ENCODE measurements at regions not wholly inside any gene's neighbourhood (a gene's known extent, or its start where the extent isn't known, plus 50 kb on each side); places are given as distances from the start of the nearest gene placed in this dataset.

DNA sequence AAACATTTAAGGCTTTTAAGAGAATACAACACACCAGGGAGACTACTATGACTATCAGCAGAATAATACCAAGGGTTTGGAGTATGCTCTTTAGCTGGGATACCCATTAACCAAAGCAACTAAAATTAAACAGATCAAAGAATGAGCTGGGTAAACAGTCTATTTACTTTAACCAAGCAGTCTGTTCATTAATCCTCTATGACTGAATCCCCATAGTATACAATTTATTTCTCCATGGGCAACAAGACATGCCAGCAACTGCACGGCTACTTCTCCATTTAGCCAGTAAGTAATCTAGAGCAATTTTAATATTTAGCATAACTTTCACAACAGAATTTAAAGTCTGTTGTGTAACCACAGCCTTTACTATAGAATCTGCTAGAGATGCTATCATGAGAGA is 77.6 kb downstream of the CDO1 start (continued):
- TF ChIP-seq ZNF136 (CRISPR knock-in tag; IDR thresholded peaks at IDR 0.05; ENCODE audit: low read depth) = no peak
- TF ChIP-seq HNRNPL (IDR thresholded peaks at IDR 0.05; ENCODE audit: low read depth, low read length) = no peak
- no peak for TF ChIP-seq KMT2B (CRISPR knock-in tag; IDR thresholded peaks at IDR 0.05)
- TF ChIP-seq SAP130 (CRISPR knock-in tag; IDR thresholded peaks at IDR 0.05; ENCODE audit: low read depth) = 0 out of 2 replicates have a peak, but pooled peaks have one; percentile 26
- TF ChIP-seq ZNF776 (CRISPR knock-in tag; IDR thresholded peaks at IDR 0.05) = no peak
- peak; percentile 39; the same call in 1 of the 2 replicates for TF ChIP-seq SOX5 (CRISPR knock-in tag; IDR thresholded peaks at IDR 0.05; ENCODE audit: borderline replicate concordance)
- no peak for TF ChIP-seq GATA4 (IDR thresholded peaks at IDR 0.05; ENCODE audit: borderline replicate concordance, low read depth)
- TF ChIP-seq ZNF431 (CRISPR knock-in tag; IDR thresholded peaks at IDR 0.05; ENCODE audit: borderline replicate concordance, low read depth) = no peak
- no peak for TF ChIP-seq ZFP36 (IDR thresholded peaks at IDR 0.05; ENCODE audit: borderline replicate concordance, low read depth, low read length, partially characterized antibody)
- no peak for TF ChIP-seq HMG20B (CRISPR knock-in tag; conservative IDR thresholded peaks at IDR 0.05)
- no peak for TF ChIP-seq ETV6 (CRISPR knock-in tag; conservative IDR thresholded peaks at IDR 0.05)
- no peak for TF ChIP-seq ESRRA (CRISPR knock-in tag; IDR thresholded peaks at IDR 0.05; ENCODE audit: low read depth)
- no peak for TF ChIP-seq TBP (CRISPR knock-in tag; IDR thresholded peaks at IDR 0.05)
- no peak for TF ChIP-seq MYC (CRISPR knock-in tag; IDR thresholded peaks at IDR 0.05; ENCODE audit: borderline replicate concordance)
- no peak for TF ChIP-seq FIP1L1 (IDR thresholded peaks at IDR 0.05; ENCODE audit: borderline replicate concordance, insufficient read depth, low read depth, low read length)
- no peak for TF ChIP-seq ZSCAN31 (CRISPR knock-in tag; IDR thresholded peaks at IDR 0.05; ENCODE audit: low read depth)
- TF ChIP-seq ZBTB8A (CRISPR knock-in tag; IDR thresholded peaks at IDR 0.05; ENCODE audit: borderline replicate concordance, low read depth) = no peak
- peak; percentile 60 for TF ChIP-seq PAXIP1 (CRISPR knock-in tag; conservative IDR thresholded peaks at IDR 0.05)
- TF ChIP-seq ZNF564 (CRISPR knock-in tag; IDR thresholded peaks at IDR 0.05) = no peak
- TF ChIP-seq SOX13 (IDR thresholded peaks at IDR 0.05) = no peak
- TF ChIP-seq SOX13 (CRISPR knock-in tag; conservative IDR thresholded peaks at IDR 0.05 in 1 of 2, IDR thresholded peaks at IDR 0.05 in 1 of 2) = peak in 1 of 2 experiments; percentile 60; a peak in 2 of 4 replicates
- TF ChIP-seq LCORL (IDR thresholded peaks at IDR 0.05) = no peak
- TF ChIP-seq LCORL (CRISPR knock-in tag; IDR thresholded peaks at IDR 0.05) = peak; percentile 22; the same call in 1 of the 2 replicates
- TF ChIP-seq SP140L (CRISPR knock-in tag; IDR thresholded peaks at IDR 0.05; ENCODE audit: borderline replicate concordance) = no peak
- no peak for TF ChIP-seq ZNF816 (CRISPR knock-in tag; IDR thresholded peaks at IDR 0.05; ENCODE audit: borderline replicate concordance)
- TF ChIP-seq ARID5B (CRISPR knock-in tag; IDR thresholded peaks at IDR 0.05) = peak; percentile 55

All from HepG2 (cell line).